ENCODE measurements at regions not wholly inside any gene's neighbourhood (a gene's known extent, or its start where the extent isn't known, plus 50 kb on each side); places are given as distances from the start of the nearest gene placed in this dataset.

GRCh38 chr13:99118179-99118578, 82.5 kb upstream of the UBAC2 start:
- no peak for DNase-seq (ENCODE audit: extremely low spot score)
- no peak for TF ChIP-seq CTCF (IDR thresholded peaks at IDR 0.05; ENCODE audit: control extremely low read depth, extremely low read depth, low read depth, missing control alignments)
- POLR2A ChIA-PET = no interaction called here
- CTCF ChIA-PET = no interaction called here

- POLR2A ChIA-PET = no interaction called here
- TF ChIP-seq CTCF (IDR thresholded peaks at IDR 0.05; ENCODE audit: control extremely low read depth, extremely low read depth, low read depth, missing control alignments) = no peak
- CTCF ChIA-PET = no interaction called here
- DNase-seq (ENCODE audit: extremely low spot score) = no peak
Measured at GRCh38 chr13:99119656-99120055, 81.0 kb upstream of the UBAC2 start.

GRCh38 chr13:99120751-99121150, 79.9 kb upstream of the UBAC2 start:
- POLR2A ChIA-PET = no interaction called here
- DNase-seq (ENCODE audit: extremely low spot score) = no peak
- TF ChIP-seq CTCF (IDR thresholded peaks at IDR 0.05; ENCODE audit: control extremely low read depth, extremely low read depth, low read depth, missing control alignments) = no peak
- CTCF ChIA-PET = no interaction called here

- POLR2A ChIA-PET = no interaction called here
Measured at GRCh38 chr13:99122171-99122570, 78.5 kb upstream of the UBAC2 start.

GRCh38 chr13:99123101-99124045, 77.3 kb upstream of the UBAC2 start:
- POLR2A ChIA-PET = no interaction called here
- CTCF ChIA-PET = interaction anchor here (1.4 kb wide), 1 partner anchor 10 kb away, joined by 3 read pairs; no protein-coding TSS in a partner anchor
- TF ChIP-seq CTCF (IDR thresholded peaks at IDR 0.05; ENCODE audit: control extremely low read depth, extremely low read depth, low read depth, missing control alignments) = no peak
- DNase-seq (ENCODE audit: extremely low spot score) = no peak

More at GRCh38 chr13:99122171-99122570, 78.5 kb upstream of the UBAC2 start:
- no peak for TF ChIP-seq CTCF (IDR thresholded peaks at IDR 0.05; ENCODE audit: control extremely low read depth, extremely low read depth, low read depth, missing control alignments)
- no peak for DNase-seq (ENCODE audit: extremely low spot score)
- CTCF ChIA-PET = no interaction called here

- TF ChIP-seq CTCF (IDR thresholded peaks at IDR 0.05; ENCODE audit: control extremely low read depth, extremely low read depth, low read depth, missing control alignments) = no peak
- DNase-seq (ENCODE audit: extremely low spot score) = no peak
- CTCF ChIA-PET = interaction anchor here (1.4 to 2.0 kb wide), 2 partner anchors 9 kb away, joined by 3 to 5 read pairs; no protein-coding TSS in a partner anchor
- POLR2A ChIA-PET = no interaction called here
Measured at GRCh38 chr13:99124046-99124400, 76.6 kb upstream of the UBAC2 start.
